Liver (tissue), 3 donors: ENCODE measurements at regions not wholly inside any gene's neighbourhood (a gene's known extent, or its start where the extent isn't known, plus 50 kb on each side); places are given as distances from the start of the nearest gene placed in this dataset.

Experiments used
- CTCF ChIP-seq: fragments of 150-350 bp; IDR thresholded peaks from 2 replicates; pipeline ENCODE4 v1.5.1; 2017; ENCODE audit warnings: improper control_type of control experiment, low read depth, low read length; ENCODE audit not compliant: missing input control
- EGR1 ChIP-seq, 2 donors: IDR thresholded peaks; 2 replicates each; pipeline ENCODE4 v1.6.1; 2016 to 2018; ENCODE audit warnings: antibody characterized with exemption in 2 of 2, low read depth in 2 of 2
- NR2F2 ChIP-seq: IDR thresholded peaks from 2 replicates; pipeline ENCODE4 v1.6.1; 2016; ENCODE audit warnings: antibody characterized with exemption
- RXRA ChIP-seq, 2 donors: IDR thresholded peaks; 2 replicates each; pipeline ENCODE4 v1.6.1; 2017 to 2018; ENCODE audit warnings: antibody characterized with exemption in 2 of 2, mild to moderate bottlenecking in 1 of 2
- TAF1 ChIP-seq: conservative IDR thresholded peaks from 2 replicates; pipeline ENCODE4 v1.6.1; 2016; ENCODE audit warnings: antibody characterized with exemption, mild to moderate bottlenecking
- YY1 ChIP-seq: IDR thresholded peaks from 2 replicates; pipeline ENCODE4 v1.6.1; 2016; ENCODE audit warnings: antibody characterized with exemption, mild to moderate bottlenecking
- TF ChIP-seq, protein P1 (sequence below): IDR thresholded peaks from 2 replicates; pipeline ENCODE4 v1.6.1; 2016; ENCODE audit warnings: antibody characterized with exemption, mild to moderate bottlenecking
- donor health status: healthy.
- donor health status: healthy.

- TF ChIP-seq EGR1 (IDR thresholded peaks at IDR 0.05; ENCODE audit: low read depth in 2 of 2) = no peak
- no peak for TF ChIP-seq CTCF
- TF ChIP-seq, protein P1, sequence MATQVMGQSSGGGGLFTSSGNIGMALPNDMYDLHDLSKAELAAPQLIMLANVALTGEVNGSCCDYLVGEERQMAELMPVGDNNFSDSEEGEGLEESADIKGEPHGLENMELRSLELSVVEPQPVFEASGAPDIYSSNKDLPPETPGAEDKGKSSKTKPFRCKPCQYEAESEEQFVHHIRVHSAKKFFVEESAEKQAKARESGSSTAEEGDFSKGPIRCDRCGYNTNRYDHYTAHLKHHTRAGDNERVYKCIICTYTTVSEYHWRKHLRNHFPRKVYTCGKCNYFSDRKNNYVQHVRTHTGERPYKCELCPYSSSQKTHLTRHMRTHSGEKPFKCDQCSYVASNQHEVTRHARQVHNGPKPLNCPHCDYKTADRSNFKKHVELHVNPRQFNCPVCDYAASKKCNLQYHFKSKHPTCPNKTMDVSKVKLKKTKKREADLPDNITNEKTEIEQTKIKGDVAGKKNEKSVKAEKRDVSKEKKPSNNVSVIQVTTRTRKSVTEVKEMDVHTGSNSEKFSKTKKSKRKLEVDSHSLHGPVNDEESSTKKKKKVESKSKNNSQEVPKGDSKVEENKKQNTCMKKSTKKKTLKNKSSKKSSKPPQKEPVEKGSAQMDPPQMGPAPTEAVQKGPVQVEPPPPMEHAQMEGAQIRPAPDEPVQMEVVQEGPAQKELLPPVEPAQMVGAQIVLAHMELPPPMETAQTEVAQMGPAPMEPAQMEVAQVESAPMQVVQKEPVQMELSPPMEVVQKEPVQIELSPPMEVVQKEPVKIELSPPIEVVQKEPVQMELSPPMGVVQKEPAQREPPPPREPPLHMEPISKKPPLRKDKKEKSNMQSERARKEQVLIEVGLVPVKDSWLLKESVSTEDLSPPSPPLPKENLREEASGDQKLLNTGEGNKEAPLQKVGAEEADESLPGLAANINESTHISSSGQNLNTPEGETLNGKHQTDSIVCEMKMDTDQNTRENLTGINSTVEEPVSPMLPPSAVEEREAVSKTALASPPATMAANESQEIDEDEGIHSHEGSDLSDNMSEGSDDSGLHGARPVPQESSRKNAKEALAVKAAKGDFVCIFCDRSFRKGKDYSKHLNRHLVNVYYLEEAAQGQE = no peak
- no peak for TF ChIP-seq NR2F2
- no peak for TF ChIP-seq YY1
- no peak for TF ChIP-seq TAF1
- no peak for TF ChIP-seq RXRA (IDR thresholded peaks at IDR 0.05)
Observed at GRCh38 chr9:24011009-24011717, 185.1 kb upstream of the ELAVL2 start.
